A549 (cell line): ENCODE measurements at regions not wholly inside any gene's neighbourhood (a gene's known extent, or its start where the extent isn't known, plus 50 kb on each side); places are given as distances from the start of the nearest gene placed in this dataset.

Source experiments
- CBX8 ChIP-seq: fragments of 200-600 bp; sonication (generic); IDR thresholded peaks from 2 replicates; pipeline ENCODE4 v1.6.1; 2016
- CEBPB ChIP-seq, 2 experiments: fragments of >200 bp in 1 of 2; sonication (Bioruptor Twin) in 1 of 2; formaldehyde crosslinking in 1 of 2; IDR thresholded peaks; 2 replicates each; pipeline ENCODE4 v1.6.1; 2012 to 2016
- CTCF ChIP-seq: fragments of >200 bp; sonication (Bioruptor Twin); formaldehyde crosslinking; IDR thresholded peaks from 3 replicates; pipeline ENCODE4 v1.5.1; 2016
- POLR2A ChIP-seq: IDR thresholded peaks from 2 replicates; pipeline ENCODE4 v1.6.1; 2012; ENCODE audit warnings: mild to moderate bottlenecking, low read length
- POLR2AphosphoS2 ChIP-seq: conservative IDR thresholded peaks from 2 replicates; pipeline ENCODE4 v1.6.1; 2012; ENCODE audit warnings: low read length, improper control_type of control experiment, inconsistent platforms

- TF ChIP-seq POLR2A (no peak), CTCF (no peak), POLR2AphosphoS2 (no peak), CBX8 (no peak), CEBPB (IDR thresholded peaks at IDR 0.05) (no peak)
Measured at GRCh38 chr1:170267317-170267716, 121.6 kb downstream of the NTMT2 start.
